K562 (cell line): ENCODE measurements at regions not wholly inside any gene's neighbourhood (a gene's known extent, or its start where the extent isn't known, plus 50 kb on each side); places are given as distances from the start of the nearest gene placed in this dataset.
A peak's percentile ranks its signal among the peaks of the same experiment; 100 is the strongest.

Experiments
- ATAC-seq: fragments of 200-7000 bp; cut with Tn5 transposase; 3 replicates; pipeline ENCODE4 v1.9.1; 2020; ENCODE audit warnings: moderate library complexity
- BruUV-seq: library from RNA; stranded (reverse); fragments of 400-500 nt; replicated peaks from 2 replicates; lab custom pipeline; 2021; lab: Mats Ljungman, UMichigan
- CTCF ChIA-PET: fragments of 300-600 bp; formaldehyde crosslinking; extraction: SDS; loops from one replicate; lab custom pipeline; 2021; ENCODE audit warnings: low intra/inter-chr PET ratio; lab: Yijun Ruan, JAX
- POLR2A ChIA-PET: fragments of 300-600, 350-650 bp; sonication (Branson Sonifier 250); formaldehyde crosslinking; extraction: SDS; loops from one replicate; lab custom pipeline; 2021; ENCODE audit warnings: antibody characterized with exemption, inconsistent platforms; lab: Yijun Ruan, JAX
- DNase-seq, 4 experiments: peaks; one replicate each; pipeline versions ENCODE4 v3.0.0 to v3.0.0-alpha.2; 2011 to 2018; ENCODE audit warnings: low spot score in 3 of 4, mixed read lengths in 3 of 4; ENCODE audit errors: extremely low read depth in 1 of 4
- FAIRE-seq: peaks from 2 replicates; lab custom pipeline; 2011; peaks lifted over from hg19 to GRCh38; lab: Jason Lieb, UNC
- H2AFZ ChIP-seq: 2 replicates; pipeline ENCODE4 v1.6.0; 2011; ENCODE audit warnings: low read depth, low read length, control low read depth, inconsistent platforms
- H3K27ac ChIP-seq: fragments of 200-600 bp; 3 replicates; pipeline ENCODE4 v1.8.0; 2011; ENCODE audit warnings: low read depth, mild to moderate bottlenecking, control low read depth, inconsistent platforms, low read length, moderate library complexity, mixed read lengths; ENCODE audit errors: extremely low read depth
- H3K27me3 ChIP-seq, 2 experiments: fragments of 300-600 bp in 1 of 2; 2 replicates in 1 of 2; 3 replicates in 1 of 2; pipeline versions ENCODE4 v1.6.0 to v1.8.0; 2011; ENCODE audit warnings: inconsistent platforms in 2 of 2, low read length in 2 of 2, mild to moderate bottlenecking in 1 of 2, mixed read lengths in 1 of 2, moderate library complexity in 1 of 2; ENCODE audit not compliant: control insufficient read depth in 2 of 2, insufficient read depth in 2 of 2
- H3K36me3 ChIP-seq: fragments of 300-600 bp; 3 replicates; pipeline ENCODE4 v1.8.0; 2011; ENCODE audit warnings: mild to moderate bottlenecking, low read length, inconsistent platforms; ENCODE audit not compliant: control insufficient read depth, insufficient read depth
- H3K4me1 ChIP-seq, 2 experiments: fragments of 200-600 bp in 1 of 2; replicated peaks in 1 of 2; 2 replicates in 1 of 2; 3 replicates in 1 of 2; pipeline versions ENCODE4 v1.5.1 to v1.8.0; 2011; ENCODE audit warnings: inconsistent platforms in 2 of 2, low read length in 2 of 2, mild to moderate bottlenecking in 1 of 2, mixed read lengths in 1 of 2, moderate library complexity in 1 of 2; ENCODE audit not compliant: control insufficient read depth in 2 of 2, insufficient read depth in 2 of 2
- H3K4me2 ChIP-seq: 2 replicates; pipeline ENCODE4 v1.6.1; 2011; ENCODE audit warnings: low read length, control low read depth, inconsistent platforms, mixed read lengths; ENCODE audit not compliant: insufficient read depth
- H3K4me3 ChIP-seq: fragments of 200-600 bp; sonication (generic), shearing (Covaris generic); 2 replicates; pipeline ENCODE4 v1.5.1; 2016; ENCODE audit warnings: control low read depth, inconsistent platforms
- H3K79me2 ChIP-seq: fragments of 200-600 bp; 3 replicates; pipeline ENCODE4 v1.8.0; 2011; ENCODE audit warnings: low read length, inconsistent platforms; ENCODE audit not compliant: control insufficient read depth, insufficient read depth
- H3K9ac ChIP-seq, 2 experiments: 2 replicates each; pipeline versions ENCODE4 v1.6.0 to v1.6.1; 2011; ENCODE audit warnings: low read depth in 2 of 2, low read length in 2 of 2, control low read depth in 1 of 2, inconsistent platforms in 1 of 2, mild to moderate bottlenecking in 1 of 2, mixed read lengths in 1 of 2; ENCODE audit not compliant: insufficient read depth in 1 of 2
- H3K9me1 ChIP-seq: one replicate; pipeline ENCODE4 v1.6.0; 2011; ENCODE audit warnings: inconsistent platforms, mild to moderate bottlenecking, low read length, moderate library complexity; ENCODE audit not compliant: control insufficient read depth, insufficient read depth
- H3K9me3 ChIP-seq: replicated peaks from 2 replicates; pipeline ENCODE4 v1.5.1; 2011; ENCODE audit warnings: low read depth, low read length, inconsistent platforms; ENCODE audit not compliant: control insufficient read depth, insufficient read depth
- H4K20me1 ChIP-seq: replicated peaks from 2 replicates; pipeline ENCODE4 v1.6.1; 2011; ENCODE audit warnings: low read length, inconsistent platforms, mixed read lengths; ENCODE audit not compliant: control insufficient read depth, insufficient read depth
- CBX3 ChIP-seq, 2 experiments: IDR thresholded peaks; 1 replicate in 1 of 2; 2 replicates in 1 of 2; pipeline ENCODE4 v1.6.1; 2012; ENCODE audit warnings: inconsistent platforms in 2 of 2, low read length in 2 of 2, borderline replicate concordance in 1 of 2, control low read depth in 1 of 2
- CEBPG ChIP-seq, 3 experiments: fragments of 200-800 bp in 1 of 3; sonication (Bioruptor generic) in 1 of 3; sonication (generic) in 1 of 3; formaldehyde crosslinking in 1 of 3; IDR thresholded peaks in 2 of 3; conservative IDR thresholded peaks in 1 of 3; 2 replicates each; pipeline versions ENCODE4 v1.6.1 to v1.8.0; 2016 to 2022; ENCODE audit warnings: missing compliant biosample characterization in 2 of 3, missing genetic modification characterization in 2 of 3, mild to moderate bottlenecking in 1 of 3, missing genetic modification reagents in 1 of 3
- MCM7 ChIP-seq, 2 experiments: fragments of 450-650 bp; IDR thresholded peaks; 2 replicates each; pipeline ENCODE4 v1.6.1; 2016 to 2018
- MIER1 ChIP-seq: fragments of 450-650 bp; IDR thresholded peaks from 2 replicates; pipeline ENCODE4 v1.6.1; 2016; ENCODE audit warnings: antibody characterized with exemption, mild to moderate bottlenecking, low read depth
- POLR2AphosphoS2 ChIP-seq: IDR thresholded peaks from 2 replicates; pipeline ENCODE4 v1.6.1; 2012; ENCODE audit warnings: low read length, improper control_type of control experiment
- RBM22 ChIP-seq: fragments of 200-400 bp; formaldehyde crosslinking; IDR thresholded peaks from 2 replicates; pipeline ENCODE4 v1.6.1; 2018; ENCODE audit warnings: low read length, low read depth; ENCODE audit not compliant: poor library complexity, severe bottlenecking
- SNRNP70 ChIP-seq: fragments of 200-400 bp; formaldehyde crosslinking; optimal IDR thresholded peaks from 2 replicates; pipeline ENCODE3; 2017; ENCODE audit warnings: low read depth, low read length
- ZNF124 ChIP-seq: sonication (generic); formaldehyde crosslinking; IDR thresholded peaks from 2 replicates; pipeline ENCODE4 v1.8.1; 2022; ENCODE audit warnings: missing genetic modification reagents
- WGBS: fragments of 100-300 bp; shearing (Covaris generic); methylation state at CpG from one replicate; pipeline ENCODE4 v1.1.6; 2016; ENCODE audit warnings: low coverage, mixed read lengths; ENCODE audit not compliant: insufficient coverage; ENCODE audit errors: missing lambda C conversion rate; 5-methylcytosine and 5-hydroxymethylcytosine counted together
- in situ Hi-C: fragments of 300-500 bp; cut with MboI; formaldehyde crosslinking; loops from 4 replicates; pipeline ENCODE4 v1.15.0; 2018; ENCODE audit warnings: inconsistent platforms, mixed read lengths
- intact Hi-C: fragments of 100-400 bp; cut with micrococcal nuclease; formaldehyde crosslinking; loops from 2 replicates; pipeline ENCODE4 v1.14.2; 2022

GRCh38 chr12:68416826-68417225 lies 84.7 kb upstream of the MDM1 start:
- Histone ChIP-seq H3K4me2 (no peak overlapping the region), H3K9ac (no peak overlapping the region), H2AFZ (no peak overlapping the region), H3K27ac (no peak overlapping the region), H4K20me1 (no peaks in the 10 kb centered on the region), H3K27me3 (peaks cover 0 to 5% of the 10 kb centered on the region in 2 experiments; a peak in 3 of 5 replicates), H3K9me1 (no peaks in the 10 kb centered on the region), H3K4me1 (no peaks in the 10 kb centered on the region), H3K36me3 (no peaks in the 10 kb centered on the region), H3K4me3 (no peak overlapping the region), H3K79me2 (no peaks in the 10 kb centered on the region), H3K9me3 (no peaks in the 10 kb centered on the region)
- FAIRE-seq (no peak), DNase-seq (no peak), ATAC-seq (no peak)
- POLR2A ChIA-PET, result interaction anchor here (1.6 kb wide), 1 partner anchor 33 kb away, joined by 4 read pairs; no protein-coding TSS in a partner anchor
- CTCF ChIA-PET, result no interaction called here
- TF ChIP-seq CEBPG (CRISPR knock-in tag; IDR thresholded peaks at IDR 0.05) (no peak), CEBPG (tag; conservative IDR thresholded peaks at IDR 0.05 in 1 of 2, IDR thresholded peaks at IDR 0.05 in 1 of 2) (no peak), POLR2AphosphoS2 (no peak), RBM22 (no peak), MCM7 (IDR thresholded peaks at IDR 0.05) (no peak), MIER1 (no peak), ZNF124 (no peak)
- intact Hi-C loops (no loop called here), in situ Hi-C loops (no loop called here)
- no TSS peak for BruUV-seq
- 17% methylated on average over 2 of the region's 5 CpGs for WGBS

- H3K9me1 ChIP-seq, result no peaks in the 10 kb centered on the region
- no peak for ATAC-seq
- CTCF ChIA-PET, result interaction anchor here (0.6 kb wide), 1 partner anchor 729 kb away, joined by 3 read pairs; no protein-coding TSS in a partner anchor
Observed at GRCh38 chr12:68418137-68418460, 85.9 kb upstream of the MDM1 start.

More at GRCh38 chr12:68418137-68418460, 85.9 kb upstream of the MDM1 start:
- Histone ChIP-seq H3K4me1 (no peaks in the 10 kb centered on the region), H3K79me2 (no peaks in the 10 kb centered on the region), H3K36me3 (no peaks in the 10 kb centered on the region), H3K4me3 (no peak overlapping the region), H3K4me2 (no peak overlapping the region), H4K20me1 (no peaks in the 10 kb centered on the region), H3K27me3 (peaks cover 0 to 5% of the 10 kb centered on the region in 2 experiments; a peak in 3 of 5 replicates), H3K9me3 (no peaks in the 10 kb centered on the region), H3K27ac (no peak overlapping the region), H3K9ac (no peak overlapping the region), H2AFZ (no peak overlapping the region)
- intact Hi-C loops, result no loop called here
- BruUV-seq, result no TSS peak
- FAIRE-seq (no peak), DNase-seq (no peak)
- in situ Hi-C loops, result no loop called here
- POLR2A ChIA-PET, result interaction anchor here (1.6 kb wide), 1 partner anchor 35 kb away, joined by 4 read pairs; no protein-coding TSS in a partner anchor
- TF ChIP-seq CBX3 (IDR thresholded peaks at IDR 0.05; ENCODE audit: borderline replicate concordance in 1 of 2, low read length in 2 of 2) (peak in 1 of 2 experiments; percentile 21; a peak in 1 of 3 replicates), SNRNP70 (no peak)
